Skeletal muscle cell (primary cell): ENCODE measurements at regions not wholly inside any gene's neighbourhood (a gene's known extent, or its start where the extent isn't known, plus 50 kb on each side); places are given as distances from the start of the nearest gene placed in this dataset.

Experiments
- DNase-seq: peaks from one replicate; pipeline ENCODE4 v3.0.0-alpha.2; 2010; ENCODE audit warnings: low read depth
- H3K4me3 ChIP-seq: 2 replicates; pipeline ENCODE4 v1.5.1; 2011; ENCODE audit warnings: low read depth, mild to moderate bottlenecking, control low read depth, low read length, moderate library complexity

DNA sequence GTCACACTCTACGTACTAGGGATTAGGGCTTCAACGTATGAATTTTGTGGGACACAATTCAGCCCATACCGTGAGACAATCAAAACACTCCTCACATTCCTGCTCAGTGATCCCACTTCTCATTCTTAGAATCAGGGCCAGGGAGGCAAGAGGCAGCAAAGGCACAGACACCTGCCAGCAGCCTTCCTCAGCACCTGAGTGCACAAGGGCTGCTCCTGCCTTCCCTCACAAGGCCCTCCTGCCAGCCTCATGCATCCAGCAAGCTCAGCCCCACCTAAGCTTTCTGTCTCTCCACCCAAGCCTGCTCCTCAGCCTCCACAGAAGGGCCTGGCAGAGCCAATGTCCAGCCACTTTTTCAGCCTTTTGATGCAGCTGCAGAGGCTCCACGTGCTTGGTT lies 141.6 kb downstream of the SP3 start:
- DNase-seq, result no peak
- H3K4me3 ChIP-seq, result no peak overlapping the region

DNA sequence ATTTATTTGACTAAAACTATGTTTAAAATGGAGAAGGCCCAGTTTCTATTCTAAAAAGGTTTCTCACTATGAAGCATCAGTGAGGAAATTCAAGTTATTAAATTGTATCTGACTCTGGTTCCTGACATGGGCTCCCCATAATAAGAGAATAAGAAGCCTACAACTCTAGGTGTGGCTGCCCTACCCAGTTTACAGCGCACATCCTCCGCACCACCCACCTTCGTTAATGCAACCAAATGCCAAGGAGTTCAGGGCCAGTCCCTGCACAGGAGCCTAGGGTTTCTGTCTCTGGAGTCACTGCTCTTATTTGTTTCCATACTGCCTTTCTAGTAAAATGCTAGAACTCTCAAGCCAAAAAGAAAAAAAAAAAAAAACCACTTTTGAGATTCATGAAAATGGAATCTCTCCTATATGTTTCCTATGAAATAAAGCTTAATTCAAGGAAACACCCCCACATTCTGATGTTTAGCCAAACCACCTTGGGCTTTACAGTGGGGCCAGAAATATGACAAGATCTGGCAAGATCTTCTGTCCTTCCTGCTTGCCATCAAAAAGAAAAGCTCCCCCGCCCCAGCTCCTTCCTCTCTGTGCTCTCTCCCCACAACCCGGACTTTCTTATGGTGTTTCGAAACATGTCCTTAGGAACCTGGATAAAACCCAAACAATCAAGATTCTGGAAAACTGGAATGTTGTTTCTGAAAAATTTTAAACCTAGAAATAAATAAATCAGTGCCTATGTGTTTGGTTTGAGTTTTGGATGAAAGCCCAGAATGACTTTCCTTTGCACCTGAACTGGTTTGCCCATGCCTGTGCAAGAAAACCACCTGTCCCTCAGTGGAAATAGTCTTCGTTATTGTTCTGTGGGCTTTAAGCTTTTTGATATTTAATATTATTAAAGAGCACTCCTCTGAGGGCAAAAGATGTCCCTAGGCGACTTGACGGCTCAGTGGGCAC lies 136.7 kb downstream of the SP3 start:
- peak; percentile 58 for DNase-seq
- no peak overlapping the region for H3K4me3 ChIP-seq

DNA sequence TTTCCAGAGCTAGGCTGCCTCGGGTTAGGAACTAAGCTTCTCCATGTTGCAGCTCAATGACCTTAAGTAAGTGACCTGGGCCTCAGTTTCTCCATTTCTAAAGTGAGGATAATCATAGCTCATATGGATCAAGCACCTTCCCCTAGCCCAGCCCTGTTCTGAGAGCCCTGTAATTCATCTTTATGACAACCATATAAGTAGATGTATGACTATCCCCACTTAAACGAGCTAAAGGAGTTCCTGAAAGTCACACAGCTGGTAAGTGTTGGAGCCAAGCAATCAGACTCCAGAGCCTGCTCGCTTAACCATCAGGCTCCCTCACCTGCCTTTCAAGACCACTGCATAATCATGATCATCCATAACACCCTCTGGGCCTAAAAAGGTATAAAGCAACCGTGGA lies 135.4 kb downstream of the SP3 start:
- H3K4me3 ChIP-seq, result no peak overlapping the region
- DNase-seq, result no peak

DNA sequence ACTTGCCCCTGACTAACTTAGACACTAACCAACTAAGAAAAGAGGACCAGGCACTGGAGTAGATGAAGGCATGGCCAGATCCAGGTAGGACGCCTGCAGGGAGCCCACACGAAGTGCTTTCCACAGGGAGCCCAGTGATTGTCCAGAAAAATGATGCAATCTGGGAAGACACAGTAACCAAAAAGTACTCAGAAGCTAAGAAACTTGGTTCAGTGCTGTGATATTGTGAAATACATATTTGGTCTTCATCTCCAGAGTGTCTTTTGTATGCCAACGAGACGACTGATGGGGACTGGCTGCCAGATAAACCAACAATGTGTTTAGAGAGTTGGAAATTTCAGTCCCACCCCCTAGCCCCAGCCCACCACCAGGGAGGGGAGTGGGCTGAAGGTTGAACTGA lies 135.0 kb downstream of the SP3 start:
- no peak overlapping the region for H3K4me3 ChIP-seq
- DNase-seq, result no peak

DNA sequence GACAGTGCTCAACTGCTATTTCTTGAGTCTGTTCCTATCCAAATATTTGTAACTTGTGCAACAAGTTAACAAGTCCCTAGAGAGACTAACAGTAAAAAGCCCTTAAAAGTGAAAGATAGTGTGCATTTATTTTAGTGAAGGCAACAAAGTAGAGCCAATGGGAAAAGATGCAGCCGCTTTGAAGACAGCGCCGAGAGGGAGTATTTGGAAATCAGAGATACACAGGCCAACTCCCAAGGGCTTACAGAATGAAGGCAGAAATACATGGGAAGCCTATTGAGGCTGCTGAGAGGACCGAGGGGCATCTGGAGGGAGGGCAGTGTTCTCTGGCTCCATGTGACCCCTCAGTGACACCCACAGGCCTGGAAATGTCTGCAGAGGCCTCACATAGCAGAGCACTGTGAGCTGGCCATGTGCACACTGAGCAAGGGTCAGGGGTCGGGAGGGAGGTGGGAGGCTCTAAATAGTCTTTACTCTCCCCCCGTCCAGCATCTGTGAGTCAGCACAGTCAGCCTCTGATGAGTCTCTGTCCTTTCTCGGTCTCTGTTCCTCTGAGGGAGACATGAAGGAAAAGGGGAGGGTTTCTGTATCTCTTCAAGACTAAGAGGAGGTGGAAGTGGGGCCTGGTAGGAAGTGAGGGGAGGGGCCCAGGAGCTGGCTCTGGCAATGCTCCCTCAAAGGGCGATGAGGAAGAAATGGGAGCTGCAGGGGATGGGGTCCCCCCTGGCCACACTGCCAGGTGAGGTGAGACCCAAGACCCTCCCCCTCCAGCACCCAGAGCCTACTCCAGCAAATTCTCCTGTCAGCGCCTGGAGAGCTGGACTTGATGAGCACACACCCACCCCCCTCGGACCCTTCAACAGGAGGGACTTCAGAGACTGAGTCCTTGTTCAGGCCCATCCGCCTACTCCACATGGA lies 133.6 kb downstream of the SP3 start:
- no peak overlapping the region for H3K4me3 ChIP-seq
- peak; percentile 92 for DNase-seq

DNA sequence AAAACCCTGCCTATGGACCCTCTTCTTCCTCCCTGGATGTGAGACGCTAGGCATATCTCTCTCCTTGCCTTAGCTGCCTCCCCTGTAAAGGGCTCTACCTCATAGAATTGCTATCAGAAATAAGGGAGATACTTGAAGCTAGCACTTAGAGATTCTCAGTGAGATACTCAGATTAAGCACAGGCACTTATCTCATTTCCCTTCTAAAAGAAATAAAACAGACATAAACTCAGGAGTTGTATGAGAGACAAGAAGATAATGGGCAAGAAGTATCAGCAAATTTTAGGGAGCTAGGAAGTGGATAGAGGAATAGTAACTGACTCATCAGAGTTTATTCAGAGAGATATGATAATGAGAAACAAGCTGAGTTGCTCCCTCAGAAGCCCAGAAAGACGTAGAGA lies 131.0 kb downstream of the SP3 start:
- H3K4me3 ChIP-seq, result no peak overlapping the region
- no peak for DNase-seq

DNA sequence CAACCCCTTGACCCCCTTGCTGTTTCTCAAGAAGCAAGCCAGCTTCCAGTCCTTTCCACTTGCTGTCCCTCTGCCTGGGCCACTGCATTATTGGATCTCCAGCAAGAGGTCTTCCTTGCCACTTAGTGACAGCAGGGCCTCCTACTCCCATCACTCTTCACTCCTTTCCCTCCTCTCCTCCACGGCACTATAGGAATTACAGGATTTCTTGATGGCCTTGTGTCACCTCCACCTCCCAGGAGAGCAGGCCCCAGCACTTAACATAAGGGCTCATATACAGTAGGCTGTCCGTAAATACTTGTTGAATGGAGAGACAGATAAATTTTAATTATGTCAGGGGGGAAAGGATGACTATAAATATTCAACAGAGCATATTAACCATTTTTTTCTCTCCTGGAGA lies 129.4 kb downstream of the SP3 start:
- no peak for DNase-seq
- no peak overlapping the region for H3K4me3 ChIP-seq

DNA sequence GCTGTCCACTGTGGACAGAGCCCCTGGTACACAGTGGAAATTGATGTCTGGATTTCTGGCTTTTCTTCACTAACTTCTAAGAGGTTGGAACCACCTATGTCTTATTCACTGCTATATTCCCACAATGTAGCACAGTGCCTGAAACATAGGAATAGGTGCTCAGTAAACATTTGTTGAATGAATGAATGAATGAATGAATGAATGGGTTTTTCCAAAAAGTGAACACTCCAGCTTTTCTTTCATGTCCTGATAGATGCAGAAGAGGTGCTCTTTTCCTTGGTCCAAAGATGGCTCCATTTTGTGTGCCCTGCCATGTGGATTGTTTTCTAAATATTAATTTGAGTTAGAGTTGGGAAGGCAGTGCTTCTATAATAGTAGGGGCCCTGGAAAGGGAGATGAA lies 124.1 kb downstream of the SP3 start:
- no peak overlapping the region for H3K4me3 ChIP-seq
- no peak for DNase-seq

DNA sequence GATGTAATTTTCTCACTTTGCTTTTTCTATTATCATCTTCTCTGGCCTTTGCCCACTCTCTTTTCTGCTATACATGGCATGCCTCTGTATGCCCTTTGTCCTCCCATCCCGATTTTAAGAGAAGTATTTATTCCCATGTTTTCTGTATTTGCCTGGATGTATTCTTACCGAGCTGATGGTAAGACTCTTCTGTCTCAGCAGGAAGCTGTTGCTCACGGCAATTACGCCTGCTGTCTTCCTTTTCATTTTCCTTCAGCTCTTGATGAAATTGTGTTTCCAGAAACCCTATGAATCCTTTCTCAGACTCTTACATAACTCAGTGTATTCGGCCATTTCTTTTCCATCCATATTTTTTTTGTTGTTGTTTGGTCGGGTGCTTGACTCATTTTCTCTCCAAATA lies 121.6 kb downstream of the SP3 start:
- no peak for DNase-seq
- H3K4me3 ChIP-seq, result no peak overlapping the region

DNA sequence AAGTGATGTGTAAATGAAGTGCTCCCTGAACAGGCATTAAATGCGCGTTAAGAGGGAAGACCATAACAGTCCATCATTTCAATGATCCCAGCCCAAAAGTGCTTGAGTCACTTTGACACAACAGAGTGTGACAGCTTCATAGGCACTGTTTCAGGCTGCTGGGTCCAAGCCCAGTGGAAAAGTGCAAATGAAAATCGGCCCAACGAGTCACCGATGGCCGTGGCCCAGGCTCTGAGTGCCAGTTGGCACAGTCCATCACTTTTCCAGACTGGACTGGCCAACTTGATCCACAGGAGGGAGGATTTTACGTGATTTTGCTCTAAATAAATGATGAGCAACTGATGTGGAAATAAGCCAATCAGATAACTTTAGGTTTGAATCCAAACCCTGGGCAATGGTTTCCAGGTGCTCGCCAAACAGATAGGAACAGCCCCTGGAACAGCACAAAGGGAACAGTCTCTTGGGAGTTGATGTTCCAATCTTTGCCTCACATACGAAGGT lies 114.0 kb downstream of the SP3 start:
- no peak for DNase-seq
- H3K4me3 ChIP-seq, result no peak overlapping the region

DNA sequence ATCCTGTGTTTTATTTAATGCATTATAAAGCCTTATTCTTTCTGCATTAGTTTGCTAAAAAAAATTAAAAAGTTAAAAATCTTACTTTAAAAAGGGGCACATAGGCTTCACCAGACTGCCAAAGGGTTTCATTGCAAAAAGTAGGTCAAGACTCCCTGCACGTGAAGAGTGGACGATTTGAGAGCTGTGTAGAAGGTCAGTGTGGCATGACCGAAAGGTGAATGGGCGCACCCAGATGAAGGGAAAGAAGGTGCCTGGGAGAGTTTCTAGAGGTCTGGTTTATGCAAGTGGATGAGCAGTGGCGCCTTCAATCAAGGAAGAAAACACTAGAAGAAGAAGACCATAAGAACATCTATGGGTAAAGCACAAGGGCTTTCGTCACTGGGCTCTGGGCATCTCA lies 111.0 kb downstream of the SP3 start:
- H3K4me3 ChIP-seq, result no peak overlapping the region
- DNase-seq, result no peak

DNA sequence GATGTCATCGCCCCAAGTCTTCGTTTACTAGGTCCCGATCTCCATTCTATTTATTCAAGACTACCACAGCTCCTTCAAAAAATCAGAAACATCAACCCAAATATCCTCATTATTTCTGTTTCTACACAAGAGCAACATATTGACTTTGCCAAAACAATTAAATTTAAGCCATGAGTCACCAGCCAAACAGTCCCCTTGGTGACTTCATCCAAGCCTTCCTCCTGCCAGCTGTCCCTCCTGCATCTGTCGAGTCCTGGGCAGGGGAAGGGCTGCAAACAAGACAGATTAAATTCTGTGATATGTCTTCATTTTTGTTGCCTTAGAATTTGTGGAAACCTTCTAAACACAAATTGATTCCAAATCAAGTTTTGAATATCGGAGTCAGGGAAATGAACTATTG lies 110.3 kb downstream of the SP3 start:
- peak; percentile 56 for DNase-seq
- no peak overlapping the region for H3K4me3 ChIP-seq

DNA sequence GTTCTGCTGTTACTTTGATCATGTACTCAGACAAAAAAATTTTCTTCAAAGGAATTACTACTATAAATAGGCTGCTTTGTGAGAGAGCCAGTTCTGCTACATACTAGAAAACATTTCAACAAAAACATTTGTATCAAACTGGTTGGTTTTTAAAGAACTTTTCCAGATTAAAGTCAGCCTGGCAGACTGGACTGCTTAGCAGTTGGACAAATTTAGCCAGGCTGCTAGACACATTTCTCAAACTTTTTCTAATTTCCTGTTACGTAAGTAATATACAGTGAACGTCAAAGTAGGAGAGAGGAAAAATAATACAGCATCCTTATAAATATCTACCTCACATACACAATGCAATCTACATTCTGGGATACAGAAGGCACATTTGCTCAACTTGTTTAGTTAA lies 109.5 kb downstream of the SP3 start:
- H3K4me3 ChIP-seq, result no peak overlapping the region
- DNase-seq, result no peak
